MCF 10A (cell line): ENCODE measurements at regions not wholly inside any gene's neighbourhood (a gene's known extent, or its start where the extent isn't known, plus 50 kb on each side); places are given as distances from the start of the nearest gene placed in this dataset.
A peak's percentile ranks its signal among the peaks of the same experiment; 100 is the strongest.
"Not testable (repeated sequence)": the region's sequence is repeated elsewhere in the genome, so short reads cannot be mapped to it uniquely, and the experiment has no call there.

Experiments used
- BruUV-seq: library from RNA; stranded (reverse); fragments of 400-500 nt; replicated peaks from 2 replicates; lab custom pipeline; 2021; lab: Mats Ljungman, UMichigan
- CTCF ChIA-PET: fragments of 300-600 bp; sonication (Branson Sonifier 250); formaldehyde crosslinking; extraction: SDS; loops from one replicate; lab custom pipeline; 2021; ENCODE audit warnings: antibody characterized with exemption, inconsistent platforms; lab: Yijun Ruan, JAX
- POLR2A ChIA-PET: fragments of 300-600, 350-650 bp; sonication (Branson Sonifier 250); formaldehyde crosslinking; extraction: SDS; loops from one replicate; lab custom pipeline; 2020; ENCODE audit warnings: antibody characterized with exemption, inconsistent platforms; lab: Yijun Ruan, JAX
- DNase-seq: peaks from one replicate; pipeline ENCODE4 v3.0.0-alpha.2; 2018; ENCODE audit not compliant: unreplicated experiment
- H3K27ac Mint-ChIP-seq: one replicate; pipeline ENCODE4 v1.8.0; 2022; ENCODE audit warnings: mild to moderate bottlenecking, low read depth, mixed read lengths; ENCODE audit not compliant: unreplicated experiment
- H3K27me3 Mint-ChIP-seq: one replicate; pipeline ENCODE4 v1.8.0; 2022; ENCODE audit warnings: mixed read lengths; ENCODE audit not compliant: insufficient read depth, unreplicated experiment
- H3K36me3 Mint-ChIP-seq: one replicate; pipeline ENCODE4 v1.8.0; 2022; ENCODE audit warnings: mild to moderate bottlenecking, moderate library complexity, mixed read lengths; ENCODE audit not compliant: insufficient read depth, unreplicated experiment
- H3K4me1 Mint-ChIP-seq: one replicate; pipeline ENCODE4 v1.8.0; 2022; ENCODE audit warnings: mixed read lengths; ENCODE audit not compliant: insufficient read depth, unreplicated experiment
- H3K4me3 Mint-ChIP-seq: one replicate; pipeline ENCODE4 v1.8.0; 2022; ENCODE audit warnings: mild to moderate bottlenecking, moderate library complexity, mixed read lengths; ENCODE audit not compliant: unreplicated experiment
- H3K9me3 Mint-ChIP-seq: one replicate; pipeline ENCODE4 v1.8.0; 2022; ENCODE audit warnings: mixed read lengths; ENCODE audit not compliant: unreplicated experiment
- CTCF ChIP-seq: fragments of 200-600 bp; IDR thresholded peaks from one replicate; pipeline ENCODE4 v1.8.0; 2022; ENCODE audit warnings: antibody characterized with exemption, mild to moderate bottlenecking; ENCODE audit not compliant: unreplicated experiment
- intact Hi-C: fragments of 100-400 bp; cut with micrococcal nuclease; formaldehyde crosslinking; loops from 2 replicates; pipeline ENCODE4 v1.14.1; 2022

GRCh38 chr13:44825953-44826352, 163.3 kb downstream of the NUFIP1 start:
- no peak overlapping the region for H3K27ac Mint-ChIP-seq
- POLR2A ChIA-PET = no interaction called here
- no peaks in the 10 kb centered on the region for H3K27me3 Mint-ChIP-seq
- intact Hi-C loops = no loop called here
- CTCF ChIA-PET = interaction anchor here (0.6 kb wide), 1 partner anchor 62 kb away, joined by 3 read pairs; no protein-coding TSS in a partner anchor
- no peaks in the 10 kb centered on the region for H3K9me3 Mint-ChIP-seq
- TF ChIP-seq CTCF = no peak
- H3K4me1 Mint-ChIP-seq = peaks cover 5% of the 10 kb centered on the region
- DNase-seq = no peak
- H3K36me3 Mint-ChIP-seq = no peaks in the 10 kb centered on the region
- H3K4me3 Mint-ChIP-seq = no peak overlapping the region
- no TSS peak for BruUV-seq

GRCh38 chr13:44823555-44823954, 165.7 kb downstream of the NUFIP1 start:
- H3K4me3 Mint-ChIP-seq, H3K27me3 Mint-ChIP-seq, CTCF ChIA-PET, H3K36me3 Mint-ChIP-seq, H3K27ac Mint-ChIP-seq, POLR2A ChIA-PET, intact Hi-C loops, BruUV-seq, DNase-seq, H3K9me3 Mint-ChIP-seq: not testable (repeated sequence)
- H3K4me1 Mint-ChIP-seq = peaks cover 11% of the 10 kb centered on the region

GRCh38 chr13:44822291-44822690, 167.0 kb downstream of the NUFIP1 start:
- H3K4me1 Mint-ChIP-seq = peaks cover 18% of the 10 kb centered on the region
- no peaks in the 10 kb centered on the region for H3K36me3 Mint-ChIP-seq
- ChIA-PET CTCF (no interaction called here), POLR2A (no interaction called here)
- no peak for DNase-seq
- no peaks in the 10 kb centered on the region for H3K9me3 Mint-ChIP-seq
- no peak overlapping the region for H3K4me3 Mint-ChIP-seq
- no peak overlapping the region for H3K27ac Mint-ChIP-seq
- H3K27me3 Mint-ChIP-seq = no peaks in the 10 kb centered on the region
- no TSS peak for BruUV-seq
- intact Hi-C loops = no loop called here
- TF ChIP-seq CTCF = no peak

- intact Hi-C loops = loop anchor here (5.0 kb wide), 1 partner anchor 107 kb away; no protein-coding TSS in a partner anchor
- no peak overlapping the region for H3K4me3 Mint-ChIP-seq
- H3K9me3 Mint-ChIP-seq = no peaks in the 10 kb centered on the region
- CTCF ChIA-PET = interaction anchor here (1.1 kb wide), 1 partner anchor 180 kb away, joined by 3 read pairs; no protein-coding TSS in a partner anchor
- POLR2A ChIA-PET = no interaction called here
- no peak for TF ChIP-seq CTCF
- H3K4me1 Mint-ChIP-seq = peaks cover 39% of the 10 kb centered on the region
- DNase-seq = no peak
- no peak overlapping the region for H3K27ac Mint-ChIP-seq
- no TSS peak for BruUV-seq
- no peaks in the 10 kb centered on the region for H3K27me3 Mint-ChIP-seq
- H3K36me3 Mint-ChIP-seq = no peaks in the 10 kb centered on the region
These were observed 169.5 kb downstream of the NUFIP1 start for GRCh38 chr13:44819772-44820171.

- CTCF ChIA-PET = interaction anchor here (1.1 kb wide), 1 partner anchor 180 kb away, joined by 3 read pairs; no protein-coding TSS in a partner anchor
- Mint-ChIP-seq H3K36me3 (no peaks in the 10 kb centered on the region), H3K4me1 (peaks cover 39% of the 10 kb centered on the region), H3K4me3 (no peak overlapping the region), H3K27ac (no peak overlapping the region), H3K27me3 (no peaks in the 10 kb centered on the region), H3K9me3 (no peaks in the 10 kb centered on the region)
- BruUV-seq = no TSS peak
- DNase-seq = peak; percentile 61
- intact Hi-C loops = loop anchor here (5.0 kb wide), 1 partner anchor 107 kb away; no protein-coding TSS in a partner anchor
- no peak for TF ChIP-seq CTCF
- POLR2A ChIA-PET = interaction anchor here (0.7 to 0.9 kb wide), 2 partner anchors 10 to 12 kb away, joined by 3 read pairs; no protein-coding TSS in a partner anchor
These were observed 170.0 kb downstream of the NUFIP1 start for GRCh38 chr13:44819245-44819644.
